ENCODE measurements at regions not wholly inside any gene's neighbourhood (a gene's known extent, or its start where the extent isn't known, plus 50 kb on each side); places are given as distances from the start of the nearest gene placed in this dataset.
"Not testable (repeated sequence)": the region's sequence is repeated elsewhere in the genome, so short reads cannot be mapped to it uniquely, and the experiment has no call there.

- TF ChIP-seq POU6F1 (CRISPR knock-in tag; IDR thresholded peaks at IDR 0.05; ENCODE audit: borderline replicate concordance, low read depth): no peak
- no peak for TF ChIP-seq PPARA (CRISPR knock-in tag; IDR thresholded peaks at IDR 0.05; ENCODE audit: borderline replicate concordance)
- no peak for TF ChIP-seq SNAI2 (CRISPR knock-in tag; IDR thresholded peaks at IDR 0.05)
- TF ChIP-seq BACH2 (CRISPR knock-in tag; IDR thresholded peaks at IDR 0.05; ENCODE audit: borderline replicate concordance): no peak
- no peak for TF ChIP-seq TCF4 (CRISPR knock-in tag; IDR thresholded peaks at IDR 0.05; ENCODE audit: borderline replicate concordance)
- no peak for TF ChIP-seq ZFP30 (CRISPR knock-in tag; IDR thresholded peaks at IDR 0.05)
- TF ChIP-seq OSR1 (CRISPR knock-in tag; IDR thresholded peaks at IDR 0.05): no peak
- TF ChIP-seq ZNF565 (CRISPR knock-in tag; conservative IDR thresholded peaks at IDR 0.05; ENCODE audit: low read depth): no peak
- no peak for TF ChIP-seq PATZ1 (CRISPR knock-in tag; IDR thresholded peaks at IDR 0.05; ENCODE audit: borderline replicate concordance)
- no peak for ATAC-seq
Measured at GRCh38 chr4:26207631-26208030, 113.2 kb upstream of the RBPJ start.

GRCh38 chr4:26208237-26208994 is 112.4 kb upstream of the RBPJ start:
- no peak for ATAC-seq
- TF ChIP-seq ARNTL (CRISPR knock-in tag; IDR thresholded peaks at IDR 0.05; ENCODE audit: borderline replicate concordance, low read depth) (no peak), ZFP3 (CRISPR knock-in tag; IDR thresholded peaks at IDR 0.05) (no peak), CSDC2 (CRISPR knock-in tag; IDR thresholded peaks at IDR 0.05) (no peak), ZFP30 (CRISPR knock-in tag; IDR thresholded peaks at IDR 0.05) (no peak), CSRNP3 (CRISPR knock-in tag; IDR thresholded peaks at IDR 0.05) (no peak), ZC3H10 (CRISPR knock-in tag; IDR thresholded peaks at IDR 0.05) (no peak), POU6F1 (CRISPR knock-in tag; IDR thresholded peaks at IDR 0.05; ENCODE audit: borderline replicate concordance, low read depth) (no peak), ESRRG (CRISPR knock-in tag; IDR thresholded peaks at IDR 0.05) (no peak), SNAI2 (CRISPR knock-in tag; IDR thresholded peaks at IDR 0.05) (no peak), PATZ1 (CRISPR knock-in tag; IDR thresholded peaks at IDR 0.05; ENCODE audit: borderline replicate concordance) (no peak), CREB5 (CRISPR knock-in tag; IDR thresholded peaks at IDR 0.05; ENCODE audit: low read depth) (no peak)

- ATAC-seq: not testable (repeated sequence)
Measured at GRCh38 chr4:26209378-26209777, 111.4 kb upstream of the RBPJ start.

GRCh38 chr4:26212528-26212927 is 108.3 kb upstream of the RBPJ start:
- ATAC-seq: no peak

More at GRCh38 chr4:26212528-26212927, 108.3 kb upstream of the RBPJ start:
- TF ChIP-seq PATZ1 (CRISPR knock-in tag; IDR thresholded peaks at IDR 0.05; ENCODE audit: borderline replicate concordance): no peak
- TF ChIP-seq ARNTL (CRISPR knock-in tag; IDR thresholded peaks at IDR 0.05; ENCODE audit: borderline replicate concordance, low read depth): no peak
- no peak for TF ChIP-seq ZFP3 (CRISPR knock-in tag; IDR thresholded peaks at IDR 0.05)
- TF ChIP-seq TOX (CRISPR knock-in tag; IDR thresholded peaks at IDR 0.05; ENCODE audit: borderline replicate concordance): no peak
- TF ChIP-seq POU6F1 (CRISPR knock-in tag; IDR thresholded peaks at IDR 0.05; ENCODE audit: borderline replicate concordance, low read depth): no peak
- TF ChIP-seq CSDC2 (CRISPR knock-in tag; IDR thresholded peaks at IDR 0.05): no peak
- no peak for TF ChIP-seq ZNF8 (CRISPR knock-in tag; IDR thresholded peaks at IDR 0.05)
- TF ChIP-seq ZNF565 (CRISPR knock-in tag; conservative IDR thresholded peaks at IDR 0.05; ENCODE audit: low read depth): no peak
- TF ChIP-seq RARB (CRISPR knock-in tag; IDR thresholded peaks at IDR 0.05): no peak
- TF ChIP-seq SNAI2 (CRISPR knock-in tag; IDR thresholded peaks at IDR 0.05): no peak
